Breast epithelium (tissue), 3 donors: ENCODE measurements at regions not wholly inside any gene's neighbourhood (a gene's known extent, or its start where the extent isn't known, plus 50 kb on each side); places are given as distances from the start of the nearest gene placed in this dataset.

ENCODE experiments used
- CTCF ChIP-seq, 3 donors: fragments of 450-650 bp; IDR thresholded peaks; one replicate each; pipeline ENCODE4 v1.5.1; 2016 to 2017; ENCODE audit warnings: antibody characterized with exemption in 3 of 3, mild to moderate bottlenecking in 3 of 3, moderate library complexity in 3 of 3
- POLR2A ChIP-seq: fragments of 450-650 bp; IDR thresholded peaks from one replicate; pipeline ENCODE4 v1.6.1; 2016; ENCODE audit warnings: antibody characterized with exemption, mild to moderate bottlenecking, moderate library complexity
- POLR2AphosphoS5 ChIP-seq, 3 donors: sonication (generic); formaldehyde crosslinking; IDR thresholded peaks; one replicate each; pipeline ENCODE4 v1.6.1; 2017; ENCODE audit warnings: antibody characterized with exemption in 3 of 3

- TF ChIP-seq CTCF (IDR thresholded peaks at IDR 0.05) (no peak), POLR2A (no peak), POLR2AphosphoS5 (IDR thresholded peaks at IDR 0.05) (no peak)
Measured at GRCh38 chr12:131561891-131562684, 148.8 kb upstream of the SFSWAP start.
